ENCODE measurements at regions not wholly inside any gene's neighbourhood (a gene's known extent, or its start where the extent isn't known, plus 50 kb on each side); places are given as distances from the start of the nearest gene placed in this dataset.

DNA sequence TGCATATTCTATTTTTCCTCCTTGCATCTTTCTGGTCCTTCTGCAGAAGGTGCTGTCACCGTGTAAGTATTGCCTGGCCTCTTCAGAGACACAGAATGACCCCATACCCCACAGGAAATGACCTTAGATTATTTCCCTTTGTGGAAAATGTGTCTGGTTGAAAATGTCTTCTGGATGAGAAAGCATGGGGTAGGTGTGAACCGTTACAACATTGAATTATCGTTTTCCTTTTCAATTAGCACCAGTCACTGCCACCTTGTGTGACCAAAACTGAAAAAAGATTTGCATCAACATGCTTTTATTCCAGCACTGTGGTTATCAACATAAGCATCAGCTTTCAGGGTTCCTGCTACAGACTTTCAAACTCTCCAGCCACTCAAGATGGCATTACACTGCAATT, 58.0 kb upstream of the CELF2 start:
- DNase-seq (ENCODE audit: low read depth, low spot score) = no peak
- no peaks in the 10 kb centered on the region for H3K4me1 ChIP-seq (ENCODE audit: insufficient read depth, insufficient read length)
- H3K36me3 ChIP-seq (ENCODE audit: insufficient read depth, insufficient read length, low read length) = no peaks in the 10 kb centered on the region
- no peaks in the 10 kb centered on the region for H3K9me3 ChIP-seq (ENCODE audit: insufficient read depth, low read length)
- H3K27me3 ChIP-seq (ENCODE audit: insufficient read depth, insufficient read length) = no peaks in the 10 kb centered on the region
- no peak overlapping the region for H3K4me3 ChIP-seq (ENCODE audit: insufficient read length, low read depth)
- TF ChIP-seq YY1 (IDR thresholded peaks at IDR 0.05; ENCODE audit: insufficient read depth, insufficient read length) = no peak
- no peak for TF ChIP-seq ZNF274 (IDR thresholded peaks at IDR 0.05; ENCODE audit: low read depth, low read length)
- no peak for TF ChIP-seq SUZ12 (IDR thresholded peaks at IDR 0.05; ENCODE audit: extremely low read depth, insufficient read depth, insufficient read length)
- H3K9ac ChIP-seq (ENCODE audit: insufficient read length, low read depth) = no peak overlapping the region

DNA sequence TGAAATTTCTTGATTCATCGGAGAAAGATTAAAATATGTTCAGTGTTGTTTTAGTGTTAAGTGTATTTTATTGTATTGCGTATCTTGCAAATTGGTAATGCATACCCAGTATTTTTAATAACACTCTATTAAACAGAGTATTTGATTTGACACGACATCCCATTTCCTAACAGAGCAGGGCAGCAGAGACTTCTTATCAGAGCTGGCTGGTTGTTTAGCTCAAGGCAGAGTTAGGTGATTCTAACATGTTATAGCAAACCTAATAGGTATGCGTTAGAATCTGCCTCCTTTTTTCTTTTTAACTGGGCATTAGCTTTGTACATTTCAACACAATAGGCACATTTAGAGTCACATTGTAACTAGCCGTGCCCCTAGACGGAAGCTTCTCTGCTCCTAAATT, 57.1 kb upstream of the CELF2 start:
- Histone ChIP-seq H3K4me1 (ENCODE audit: insufficient read depth, insufficient read length) (no peaks in the 10 kb centered on the region), H3K27me3 (ENCODE audit: insufficient read depth, insufficient read length) (no peaks in the 10 kb centered on the region), H3K36me3 (ENCODE audit: insufficient read depth, insufficient read length, low read length) (no peaks in the 10 kb centered on the region), H3K4me3 (ENCODE audit: insufficient read length, low read depth) (no peak overlapping the region), H3K9ac (ENCODE audit: insufficient read length, low read depth) (no peak overlapping the region), H3K9me3 (ENCODE audit: insufficient read depth, low read length) (no peaks in the 10 kb centered on the region)
- no peak for DNase-seq (ENCODE audit: low read depth, low spot score)
- TF ChIP-seq SUZ12 (IDR thresholded peaks at IDR 0.05; ENCODE audit: extremely low read depth, insufficient read depth, insufficient read length) (no peak), YY1 (IDR thresholded peaks at IDR 0.05; ENCODE audit: insufficient read depth, insufficient read length) (no peak), ZNF274 (IDR thresholded peaks at IDR 0.05; ENCODE audit: low read depth, low read length) (no peak)

GRCh38 chr10:10961072-10961471, 56.6 kb upstream of the CELF2 start:
- TF ChIP-seq ZNF274 (IDR thresholded peaks at IDR 0.05; ENCODE audit: low read depth, low read length) (no peak), YY1 (IDR thresholded peaks at IDR 0.05; ENCODE audit: insufficient read depth, insufficient read length) (no peak)
- Histone ChIP-seq H3K9me3 (ENCODE audit: insufficient read depth, low read length) (no peaks in the 10 kb centered on the region), H3K27me3 (ENCODE audit: insufficient read depth, insufficient read length) (no peaks in the 10 kb centered on the region), H3K4me1 (ENCODE audit: insufficient read depth, insufficient read length) (no peaks in the 10 kb centered on the region), H3K36me3 (ENCODE audit: insufficient read depth, insufficient read length, low read length) (no peaks in the 10 kb centered on the region), H3K9ac (ENCODE audit: insufficient read length, low read depth) (no peak overlapping the region), H3K4me3 (ENCODE audit: insufficient read length, low read depth) (no peak overlapping the region)
- no peak for DNase-seq (ENCODE audit: low read depth, low spot score)

- H3K4me1 ChIP-seq (ENCODE audit: insufficient read depth, insufficient read length) = no peaks in the 10 kb centered on the region
These were observed 50.6 kb upstream of the CELF2 start for GRCh38 chr10:10967029-10967428.

GRCh38 chr10:10967581-10968256, 50.0 kb upstream of the CELF2 start:
- DNase-seq (ENCODE audit: low read depth, low spot score) = no peak
- H3K4me3 ChIP-seq (ENCODE audit: insufficient read length, low read depth) = no peak overlapping the region
- no peaks in the 10 kb centered on the region for H3K36me3 ChIP-seq (ENCODE audit: insufficient read depth, insufficient read length, low read length)
- H3K27me3 ChIP-seq (ENCODE audit: insufficient read depth, insufficient read length) = no peaks in the 10 kb centered on the region
- H3K9me3 ChIP-seq (ENCODE audit: insufficient read depth, low read length) = no peaks in the 10 kb centered on the region
- H3K4me1 ChIP-seq (ENCODE audit: insufficient read depth, insufficient read length) = no peaks in the 10 kb centered on the region
- H3K9ac ChIP-seq (ENCODE audit: insufficient read length, low read depth) = no peak overlapping the region
- TF ChIP-seq SUZ12 (IDR thresholded peaks at IDR 0.05; ENCODE audit: extremely low read depth, insufficient read depth, insufficient read length) (no peak), YY1 (IDR thresholded peaks at IDR 0.05; ENCODE audit: insufficient read depth, insufficient read length) (no peak), ZNF274 (IDR thresholded peaks at IDR 0.05; ENCODE audit: low read depth, low read length) (no peak)

More at GRCh38 chr10:10967029-10967428, 50.6 kb upstream of the CELF2 start:
- no peaks in the 10 kb centered on the region for H3K36me3 ChIP-seq (ENCODE audit: insufficient read depth, insufficient read length, low read length)
- H3K9ac ChIP-seq (ENCODE audit: insufficient read length, low read depth) = no peak overlapping the region
- no peak for TF ChIP-seq YY1 (IDR thresholded peaks at IDR 0.05; ENCODE audit: insufficient read depth, insufficient read length)
- no peak for TF ChIP-seq SUZ12 (IDR thresholded peaks at IDR 0.05; ENCODE audit: extremely low read depth, insufficient read depth, insufficient read length)
- no peak for TF ChIP-seq ZNF274 (IDR thresholded peaks at IDR 0.05; ENCODE audit: low read depth, low read length)
- H3K27me3 ChIP-seq (ENCODE audit: insufficient read depth, insufficient read length) = no peaks in the 10 kb centered on the region
- no peaks in the 10 kb centered on the region for H3K9me3 ChIP-seq (ENCODE audit: insufficient read depth, low read length)
- DNase-seq (ENCODE audit: low read depth, low spot score) = no peak
- H3K4me3 ChIP-seq (ENCODE audit: insufficient read length, low read depth) = no peak overlapping the region
